Cerebellar cortex (tissue), 1 donor: ENCODE measurements at regions not wholly inside any gene's neighbourhood (a gene's known extent, or its start where the extent isn't known, plus 50 kb on each side); places are given as distances from the start of the nearest gene placed in this dataset.
A peak's percentile ranks its signal among the peaks of the same experiment; 100 is the strongest.
"Not testable (repeated sequence)": the region's sequence is repeated elsewhere in the genome, so short reads cannot be mapped to it uniquely, and the experiment has no call there.

Source experiments
- DNase-seq: peaks from one replicate; pipeline ENCODE4 v3.0.0-alpha.2; 2015; ENCODE audit warnings: low spot score

- no peak for DNase-seq
Measured at GRCh38 chr7:138169441-138169851, 93.2 kb downstream of the AKR1D1 start.

- no peak for DNase-seq
Measured at GRCh38 chr7:138170298-138170697, 94.0 kb downstream of the AKR1D1 start.

- no peak for DNase-seq
Measured at GRCh38 chr7:138170959-138171703, 94.9 kb downstream of the AKR1D1 start.

GRCh38 chr7:138173548-138173947, 97.3 kb downstream of the AKR1D1 start:
- no peak for DNase-seq

- DNase-seq = no peak
Measured at GRCh38 chr7:138176060-138176459, 99.8 kb downstream of the AKR1D1 start.

- DNase-seq = no peak
Measured at GRCh38 chr7:138184191-138184590, 107.9 kb downstream of the AKR1D1 start.

GRCh38 chr7:138185132-138185908, 109.1 kb downstream of the AKR1D1 start:
- no peak for DNase-seq

- no peak for DNase-seq
Measured at GRCh38 chr7:138186951-138187351, 110.7 kb downstream of the AKR1D1 start.

- DNase-seq = no peak
Measured at GRCh38 chr7:138188290-138188858, 112.1 kb downstream of the AKR1D1 start.

GRCh38 chr7:138194567-138194966, 118.3 kb downstream of the AKR1D1 start:
- no peak for DNase-seq

- DNase-seq = no peak
Measured at GRCh38 chr7:138195151-138195571, 118.9 kb downstream of the AKR1D1 start.

GRCh38 chr7:138196503-138196946, 120.3 kb downstream of the AKR1D1 start:
- not testable (repeated sequence) for DNase-seq

- no peak for DNase-seq
Measured at GRCh38 chr7:138196971-138197896, 121.0 kb downstream of the AKR1D1 start.

GRCh38 chr7:138204285-138204981, 128.2 kb downstream of the AKR1D1 start:
- peak; percentile 2 for DNase-seq

GRCh38 chr7:138204982-138205298, 128.7 kb downstream of the AKR1D1 start:
- DNase-seq = no peak

GRCh38 chr7:138205614-138206150, 129.4 kb downstream of the AKR1D1 start:
- DNase-seq = no peak

- no peak for DNase-seq
Measured at GRCh38 chr7:138207555-138207971, 131.3 kb downstream of the AKR1D1 start.

GRCh38 chr7:138208142-138208570, 131.9 kb downstream of the AKR1D1 start:
- DNase-seq = no peak

- DNase-seq = no peak
Measured at GRCh38 chr7:138208864-138209263, 132.6 kb downstream of the AKR1D1 start.

GRCh38 chr7:138212314-138212713, 136.1 kb downstream of the AKR1D1 start:
- no peak for DNase-seq

- no peak for DNase-seq
Measured at GRCh38 chr7:138214926-138215325, 138.7 kb downstream of the AKR1D1 start.
